GM19455 (cell line): ENCODE measurements at regions not wholly inside any gene's neighbourhood (a gene's known extent, or its start where the extent isn't known, plus 50 kb on each side); places are given as distances from the start of the nearest gene placed in this dataset.

Source experiments
- ATAC-seq: cut with Tn5 transposase; IDR thresholded peaks from one replicate; pipeline ENCODE4 v1.9.1; 2021; ENCODE audit not compliant: unreplicated experiment

- ATAC-seq, result no peak
Measured at GRCh38 chr15:45941367-45941766, 306.5 kb downstream of the SQOR start.

- ATAC-seq, result no peak
Measured at GRCh38 chr15:45943240-45943639, 308.4 kb downstream of the SQOR start.

- no peak for ATAC-seq
Measured at GRCh38 chr15:45946111-45946510, 311.3 kb downstream of the SQOR start.

- ATAC-seq, result no peak
Measured at GRCh38 chr15:45948181-45948621, 313.4 kb downstream of the SQOR start.

GRCh38 chr15:45958924-45959323 is 324.1 kb downstream of the SQOR start:
- no peak for ATAC-seq

- ATAC-seq, result no peak
Measured at GRCh38 chr15:45962733-45963132, 327.9 kb downstream of the SQOR start.

GRCh38 chr15:45970542-45970941 is 335.7 kb downstream of the SQOR start:
- ATAC-seq, result no peak

- ATAC-seq, result no peak
Measured at GRCh38 chr15:45980366-45980765, 345.5 kb downstream of the SQOR start.

- ATAC-seq, result no peak
Measured at GRCh38 chr15:45981625-45982024, 346.8 kb downstream of the SQOR start.

GRCh38 chr15:45991863-45992262 is 357.0 kb downstream of the SQOR start:
- no peak for ATAC-seq

GRCh38 chr15:45993072-45993471 is 358.2 kb downstream of the SQOR start:
- no peak for ATAC-seq

- no peak for ATAC-seq
Measured at GRCh38 chr15:45993508-45993907, 358.7 kb downstream of the SQOR start.

GRCh38 chr15:45995800-45996199 is 361.0 kb downstream of the SQOR start:
- ATAC-seq, result no peak

GRCh38 chr15:46014532-46014931 is 379.7 kb downstream of the SQOR start:
- no peak for ATAC-seq

GRCh38 chr15:46034755-46035154 is 399.9 kb downstream of the SQOR start:
- ATAC-seq, result no peak

- no peak for ATAC-seq
Measured at GRCh38 chr15:46039703-46040102, 404.9 kb downstream of the SQOR start.

- ATAC-seq, result no peak
Measured at GRCh38 chr15:46041905-46042304, 407.1 kb downstream of the SQOR start.

- no peak for ATAC-seq
Measured at GRCh38 chr15:46059921-46060594, 425.2 kb downstream of the SQOR start.

- no peak for ATAC-seq
Measured at GRCh38 chr15:46061002-46061401, 426.2 kb downstream of the SQOR start.

GRCh38 chr15:46077220-46077619 is 442.4 kb downstream of the SQOR start:
- no peak for ATAC-seq

- ATAC-seq, result no peak
Measured at GRCh38 chr15:46079046-46079445, 444.2 kb downstream of the SQOR start.

GRCh38 chr15:46080016-46080415 is 445.2 kb downstream of the SQOR start:
- no peak for ATAC-seq
